ENCODE measurements at regions not wholly inside any gene's neighbourhood (a gene's known extent, or its start where the extent isn't known, plus 50 kb on each side); places are given as distances from the start of the nearest gene placed in this dataset.

- DNase-seq, result no peak
Observed at GRCh38 chr5:36355516-36355915, 53.8 kb upstream of the RANBP3L start.

GRCh38 chr5:36356915-36357314 is 55.2 kb upstream of the RANBP3L start:
- DNase-seq, result no peak

GRCh38 chr5:36357391-36357975 is 55.8 kb upstream of the RANBP3L start:
- no peak for DNase-seq

- no peak for DNase-seq
Observed at GRCh38 chr5:36359267-36359666, 57.6 kb upstream of the RANBP3L start.

- DNase-seq, result no peak
Observed at GRCh38 chr5:36360307-36360706, 58.6 kb upstream of the RANBP3L start.

- DNase-seq, result no peak
Observed at GRCh38 chr5:36363101-36363500, 61.4 kb upstream of the RANBP3L start.

GRCh38 chr5:36363744-36364143 is 62.0 kb upstream of the RANBP3L start:
- no peak for DNase-seq

- DNase-seq, result no peak
Observed at GRCh38 chr5:36364473-36364872, 62.8 kb upstream of the RANBP3L start.

- no peak for DNase-seq
Observed at GRCh38 chr5:36365896-36366295, 64.2 kb upstream of the RANBP3L start.

- no peak for DNase-seq
Observed at GRCh38 chr5:36366883-36367282, 65.2 kb upstream of the RANBP3L start.

- no peak for DNase-seq
Observed at GRCh38 chr5:36367524-36367923, 65.8 kb upstream of the RANBP3L start.

- no peak for DNase-seq
Observed at GRCh38 chr5:36369219-36369690, 67.6 kb upstream of the RANBP3L start.

GRCh38 chr5:36370073-36370472 is 68.4 kb upstream of the RANBP3L start:
- no peak for DNase-seq

GRCh38 chr5:36371366-36371765 is 69.7 kb upstream of the RANBP3L start:
- DNase-seq, result no peak

GRCh38 chr5:36373527-36374086 is 71.9 kb upstream of the RANBP3L start:
- no peak for DNase-seq

- DNase-seq, result no peak
Observed at GRCh38 chr5:36374266-36374862, 72.7 kb upstream of the RANBP3L start.

GRCh38 chr5:36377192-36377591 is 75.5 kb upstream of the RANBP3L start:
- DNase-seq, result no peak

- DNase-seq, result no peak
Observed at GRCh38 chr5:36378551-36378950, 76.8 kb upstream of the RANBP3L start.

GRCh38 chr5:36382890-36383289 is 81.2 kb upstream of the RANBP3L start:
- no peak for DNase-seq

- DNase-seq, result no peak
Observed at GRCh38 chr5:36383942-36384341, 82.2 kb upstream of the RANBP3L start.

- no peak for DNase-seq
Observed at GRCh38 chr5:36384845-36385244, 83.1 kb upstream of the RANBP3L start.

- DNase-seq, result no peak
Observed at GRCh38 chr5:36385495-36385894, 83.8 kb upstream of the RANBP3L start.

GRCh38 chr5:36388288-36388687 is 86.6 kb upstream of the RANBP3L start:
- DNase-seq, result no peak

GRCh38 chr5:36389245-36389644 is 87.5 kb upstream of the RANBP3L start:
- DNase-seq, result no peak

- no peak for DNase-seq
Observed at GRCh38 chr5:36390640-36391039, 88.9 kb upstream of the RANBP3L start.

Data from activated effector memory CD4-positive, alpha-beta T cell treated with anti-CD3 and anti-CD28 coated beads, Interleukin-2, amount 50 U/mL, for 16 hours (primary cell).